ENCODE measurements at regions not wholly inside any gene's neighbourhood (a gene's known extent, or its start where the extent isn't known, plus 50 kb on each side); places are given as distances from the start of the nearest gene placed in this dataset.

GRCh38 chr3:5731100-5731499, 543.6 kb downstream of the EDEM1 start:
- no peak for DNase-seq
- Histone ChIP-seq H3K4me3 (no peak overlapping the region), H3K36me3 (no peaks in the 10 kb centered on the region), H3K27me3 (ENCODE audit: low read depth) (no peaks in the 10 kb centered on the region), H3K9me3 (no peaks in the 10 kb centered on the region), H3K4me1 (no peaks in the 10 kb centered on the region), H3K27ac (no peak overlapping the region)
- no peak for ATAC-seq
- TF ChIP-seq, protein P1, sequence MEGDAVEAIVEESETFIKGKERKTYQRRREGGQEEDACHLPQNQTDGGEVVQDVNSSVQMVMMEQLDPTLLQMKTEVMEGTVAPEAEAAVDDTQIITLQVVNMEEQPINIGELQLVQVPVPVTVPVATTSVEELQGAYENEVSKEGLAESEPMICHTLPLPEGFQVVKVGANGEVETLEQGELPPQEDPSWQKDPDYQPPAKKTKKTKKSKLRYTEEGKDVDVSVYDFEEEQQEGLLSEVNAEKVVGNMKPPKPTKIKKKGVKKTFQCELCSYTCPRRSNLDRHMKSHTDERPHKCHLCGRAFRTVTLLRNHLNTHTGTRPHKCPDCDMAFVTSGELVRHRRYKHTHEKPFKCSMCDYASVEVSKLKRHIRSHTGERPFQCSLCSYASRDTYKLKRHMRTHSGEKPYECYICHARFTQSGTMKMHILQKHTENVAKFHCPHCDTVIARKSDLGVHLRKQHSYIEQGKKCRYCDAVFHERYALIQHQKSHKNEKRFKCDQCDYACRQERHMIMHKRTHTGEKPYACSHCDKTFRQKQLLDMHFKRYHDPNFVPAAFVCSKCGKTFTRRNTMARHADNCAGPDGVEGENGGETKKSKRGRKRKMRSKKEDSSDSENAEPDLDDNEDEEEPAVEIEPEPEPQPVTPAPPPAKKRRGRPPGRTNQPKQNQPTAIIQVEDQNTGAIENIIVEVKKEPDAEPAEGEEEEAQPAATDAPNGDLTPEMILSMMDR (IDR thresholded peaks at IDR 0.05), result peak; percentile 17
- intact Hi-C loops (cut with DNase I), result no loop called here

DNA sequence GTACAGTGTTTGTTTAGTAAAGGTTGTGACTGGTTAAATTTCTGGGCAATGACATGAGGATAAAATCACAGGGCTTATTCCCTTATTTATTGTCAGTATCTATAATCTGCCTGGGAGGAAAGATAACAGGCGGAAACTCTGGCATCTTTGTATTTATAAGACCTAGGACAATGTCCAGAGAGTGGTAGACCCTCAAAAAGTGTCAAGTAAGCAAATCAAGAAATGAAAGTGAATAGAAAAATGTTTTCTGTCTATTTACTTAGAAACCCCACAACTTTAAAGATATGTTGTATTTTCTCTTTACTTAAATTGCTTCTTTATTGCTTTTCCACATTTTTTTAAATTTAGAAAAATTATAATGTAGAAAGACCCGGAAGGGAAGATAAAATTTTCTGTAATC, 544.6 kb downstream of the EDEM1 start:
- H3K9me3 ChIP-seq, result no peaks in the 10 kb centered on the region
- H3K4me1 ChIP-seq, result no peaks in the 10 kb centered on the region
- H3K36me3 ChIP-seq, result no peaks in the 10 kb centered on the region
- H3K27ac ChIP-seq, result no peak overlapping the region
- no peak overlapping the region for H3K4me3 ChIP-seq
- no peaks in the 10 kb centered on the region for H3K27me3 ChIP-seq (ENCODE audit: low read depth)
- TF ChIP-seq, protein P1 (IDR thresholded peaks at IDR 0.05), result no peak
- DNase-seq (no peak), ATAC-seq (no peak)
- intact Hi-C loops (cut with DNase I), result no loop called here

DNA sequence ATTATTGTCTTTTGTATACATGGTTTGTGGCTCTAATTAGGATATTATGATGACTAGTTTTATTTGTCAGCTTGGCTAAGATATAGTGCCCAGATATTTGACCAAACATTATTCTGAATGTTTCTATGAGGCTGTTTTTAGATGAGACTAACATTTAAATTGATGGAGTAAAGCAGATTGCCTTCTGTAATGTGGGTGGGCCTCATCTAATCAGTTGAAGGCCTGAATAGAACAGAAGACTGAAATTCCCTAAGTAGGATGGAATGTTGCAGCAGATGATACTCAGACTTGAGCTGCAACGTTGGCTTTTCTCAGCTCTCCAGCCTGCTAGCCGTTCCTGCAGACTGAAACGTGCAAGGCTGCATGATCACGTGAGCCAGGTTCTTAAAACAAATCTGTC, 546.5 kb downstream of the EDEM1 start:
- no peaks in the 10 kb centered on the region for H3K27me3 ChIP-seq (ENCODE audit: low read depth)
- intact Hi-C loops (cut with DNase I), result no loop called here
- TF ChIP-seq, protein P1 (IDR thresholded peaks at IDR 0.05), result no peak
- no peak overlapping the region for H3K4me3 ChIP-seq
- H3K36me3 ChIP-seq, result no peaks in the 10 kb centered on the region
- ATAC-seq (no peak), DNase-seq (no peak)
- H3K9me3 ChIP-seq, result no peaks in the 10 kb centered on the region
- no peak overlapping the region for H3K27ac ChIP-seq
- H3K4me1 ChIP-seq, result no peaks in the 10 kb centered on the region

- no peaks in the 10 kb centered on the region for H3K9me3 ChIP-seq
- intact Hi-C loops (cut with DNase I), result no loop called here
Observed at GRCh38 chr3:5735896-5736295, 548.4 kb downstream of the EDEM1 start.

DNA sequence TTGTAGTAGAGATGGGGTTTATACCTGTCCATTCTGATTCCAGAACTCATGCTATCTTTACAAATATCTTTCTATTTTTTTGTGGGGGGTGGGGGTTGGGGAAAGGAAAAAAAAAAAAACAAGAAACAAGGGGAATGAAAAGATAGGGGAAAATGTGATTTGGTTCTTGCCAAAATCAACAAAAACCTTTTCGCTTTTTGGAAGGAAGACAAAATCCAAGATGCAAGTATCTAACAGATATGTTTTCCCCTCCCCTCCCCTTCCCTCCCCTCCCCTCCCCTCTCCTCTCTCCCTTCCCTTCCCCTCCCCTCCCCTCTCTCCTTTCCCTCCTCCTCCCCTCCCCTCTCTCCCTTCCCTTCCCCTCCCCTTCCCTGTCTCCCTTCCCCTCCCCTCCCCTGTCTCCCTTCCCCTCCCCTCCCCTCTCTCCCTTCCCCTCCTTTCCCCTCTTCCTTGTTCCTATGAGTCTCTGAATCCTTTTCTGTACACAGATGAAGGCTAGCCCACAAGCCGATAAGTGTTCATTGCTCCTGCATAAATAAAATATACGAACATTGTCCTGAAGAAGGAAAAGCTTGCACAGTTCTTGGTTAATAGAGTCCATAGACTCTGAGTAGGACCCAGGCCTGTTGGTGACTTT, 551.9 kb downstream of the EDEM1 start:
- intact Hi-C loops (cut with DNase I), result no loop called here
- no peaks in the 10 kb centered on the region for H3K27me3 ChIP-seq (ENCODE audit: low read depth)
- TF ChIP-seq, protein P1 (IDR thresholded peaks at IDR 0.05), result no peak

More at GRCh38 chr3:5735896-5736295, 548.4 kb downstream of the EDEM1 start:
- H3K36me3 ChIP-seq, result no peaks in the 10 kb centered on the region
- ATAC-seq, result no peak
- no peaks in the 10 kb centered on the region for H3K4me1 ChIP-seq
- H3K27me3 ChIP-seq (ENCODE audit: low read depth), result no peaks in the 10 kb centered on the region
- H3K27ac ChIP-seq, result no peak overlapping the region
- DNase-seq, result no peak
- TF ChIP-seq, protein P1 (IDR thresholded peaks at IDR 0.05), result no peak
- H3K4me3 ChIP-seq, result no peak overlapping the region

More for the DNA sequence above, 551.9 kb downstream of the EDEM1 start:
- no peaks in the 10 kb centered on the region for H3K36me3 ChIP-seq
- DNase-seq, result no peak
- no peaks in the 10 kb centered on the region for H3K4me1 ChIP-seq
- no peak overlapping the region for H3K27ac ChIP-seq
- no peak for ATAC-seq
- no peak overlapping the region for H3K4me3 ChIP-seq
- H3K9me3 ChIP-seq, result no peaks in the 10 kb centered on the region
